ENCODE measurements at regions not wholly inside any gene's neighbourhood (a gene's known extent, or its start where the extent isn't known, plus 50 kb on each side); places are given as distances from the start of the nearest gene placed in this dataset.

- TF ChIP-seq POLR2A (IDR thresholded peaks at IDR 0.05) (no peak), CTCF (IDR thresholded peaks at IDR 0.05) (no peak)
- Histone ChIP-seq H3K27ac (peak overlapping the region in 3 of 12 donors; percentile 27 to 39 (median 30)), H3K36me3 (no peaks in the 10 kb centered on the region), H3K4me1 (peaks cover 0 to 32% (median 13%) of the 10 kb centered on the region in 12 donors), H3K4me3 (no peak overlapping the region), H3K9me3 (no peaks in the 10 kb centered on the region), H3K27me3 (no peaks in the 10 kb centered on the region)
- WGBS, 4 donors, result 52 to 63% (median 58%) methylated on average over 2 of the region's 2 CpGs
- intact Hi-C loops (cut with DNase I), result no loop called here
- DNase-seq (no peak), ATAC-seq (no peak)
Observed at GRCh38 chr5:142508591-142508990, 177.3 kb downstream of the FGF1 start.

DNA sequence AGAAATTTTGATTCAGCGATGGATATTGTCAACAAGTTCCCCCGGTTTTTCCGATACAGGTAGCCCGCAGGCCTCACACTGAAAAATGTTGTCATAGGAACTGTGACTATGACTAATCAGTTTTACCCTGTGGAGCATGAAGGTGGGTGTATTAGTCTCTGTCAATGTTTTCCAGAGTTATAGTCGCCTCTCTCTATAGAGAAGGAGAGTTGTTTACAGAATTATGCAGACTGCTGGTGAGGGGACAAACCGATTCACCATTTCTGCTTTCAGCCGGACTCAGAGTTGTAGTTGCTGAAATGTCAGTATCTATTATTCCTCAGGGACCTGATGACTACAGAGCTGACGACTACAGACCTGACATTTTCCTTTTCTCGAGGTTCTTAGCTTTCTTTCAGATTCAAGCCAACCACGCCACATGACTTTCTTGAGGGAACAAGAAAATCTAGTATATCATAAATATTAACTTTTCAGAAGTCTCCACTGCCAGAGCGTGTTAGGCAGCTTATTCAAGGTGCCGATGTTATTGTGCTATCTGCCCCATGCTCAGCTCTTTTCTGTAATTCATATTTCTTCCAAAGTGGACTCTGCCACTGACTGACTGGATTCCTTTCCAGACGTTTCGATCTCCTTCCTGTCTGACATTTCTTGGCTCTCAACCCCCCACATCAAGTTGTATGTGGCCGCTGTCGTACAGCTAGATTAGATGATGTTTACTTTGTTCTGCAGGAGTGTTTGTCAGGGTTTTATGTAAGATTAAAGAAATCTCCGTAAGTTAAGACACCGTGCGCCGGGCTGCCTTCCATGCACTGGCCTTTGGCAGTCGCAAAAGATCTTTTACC, 178.1 kb downstream of the FGF1 start:
- H3K27me3 ChIP-seq, result no peaks in the 10 kb centered on the region
- TF ChIP-seq CTCF (IDR thresholded peaks at IDR 0.05) (no peak), POLR2A (IDR thresholded peaks at IDR 0.05) (no peak)
- no peak for DNase-seq
- WGBS, 4 donors, result 67 to 76% (median 72%) methylated on average over 21 of the region's 21 CpGs
- H3K9me3 ChIP-seq, result no peaks in the 10 kb centered on the region
- intact Hi-C loops (cut with DNase I), result no loop called here
- no peaks in the 10 kb centered on the region for H3K36me3 ChIP-seq
- peaks cover 0 to 31% (median 13%) of the 10 kb centered on the region in 12 donors for H3K4me1 ChIP-seq
- peak in 1 of 4 donors; percentile 19 for ATAC-seq
- no peak overlapping the region for H3K4me3 ChIP-seq
- H3K27ac ChIP-seq, result peak overlapping the region in 7 of 12 donors; percentile 5 to 48 (median 28)

GRCh38 chr5:142506756-142507155, 179.1 kb downstream of the FGF1 start:
- no peak overlapping the region for H3K4me3 ChIP-seq
- TF ChIP-seq POLR2A (IDR thresholded peaks at IDR 0.05), result no peak
- no peak for TF ChIP-seq CTCF (IDR thresholded peaks at IDR 0.05)
- no peaks in the 10 kb centered on the region for H3K27me3 ChIP-seq
- H3K36me3 ChIP-seq, result no peaks in the 10 kb centered on the region
- peak in 1 of 4 donors; percentile 18 for ATAC-seq
- WGBS, 4 donors, result 62 to 77% (median 65%) methylated on average over 4 of the region's 4 CpGs
- no peak overlapping the region for H3K27ac ChIP-seq
- intact Hi-C loops (cut with DNase I), result no loop called here
- DNase-seq, result no peak
- H3K9me3 ChIP-seq, result no peaks in the 10 kb centered on the region
- peaks cover 0 to 22% (median 12%) of the 10 kb centered on the region in 12 donors for H3K4me1 ChIP-seq

GRCh38 chr5:142506046-142506445, 179.8 kb downstream of the FGF1 start:
- H3K27ac ChIP-seq, result no peak overlapping the region
- H3K4me1 ChIP-seq, result peaks cover 0 to 22% (median 11%) of the 10 kb centered on the region in 12 donors
- WGBS, 4 donors, result 90 to 100% (median 93%) methylated on average over 1 of the region's 1 CpG
- no peaks in the 10 kb centered on the region for H3K36me3 ChIP-seq
- H3K9me3 ChIP-seq, result no peaks in the 10 kb centered on the region
- H3K4me3 ChIP-seq, result no peak overlapping the region
- DNase-seq, result no peak
- H3K27me3 ChIP-seq, result no peaks in the 10 kb centered on the region
- no peak for ATAC-seq
- TF ChIP-seq POLR2A (IDR thresholded peaks at IDR 0.05) (no peak), CTCF (IDR thresholded peaks at IDR 0.05) (no peak)
- intact Hi-C loops (cut with DNase I), result no loop called here

Data from heart left ventricle (tissue), 16 donors.